ENCODE measurements at regions not wholly inside any gene's neighbourhood (a gene's known extent, or its start where the extent isn't known, plus 50 kb on each side); places are given as distances from the start of the nearest gene placed in this dataset.

- TF ChIP-seq EZH2phosphoT487 (IDR thresholded peaks at IDR 0.05; ENCODE audit: unreplicated experiment): no peak
- TF ChIP-seq ZNF331 (CRISPR knock-in tag; IDR thresholded peaks at IDR 0.05; ENCODE audit: low read depth): no peak
- no peak for TF ChIP-seq CTCF (conservative IDR thresholded peaks at IDR 0.05; ENCODE audit: low read depth in 2 of 2)
Measured at GRCh38 chr6:113141901-113142300, 715.2 kb upstream of the MARCKS start.
